ENCODE measurements at regions not wholly inside any gene's neighbourhood (a gene's known extent, or its start where the extent isn't known, plus 50 kb on each side); places are given as distances from the start of the nearest gene placed in this dataset.

- intact Hi-C loops (cut with micrococcal nuclease): no loop called here
- peaks cover 0 to 7% (median under 1%) of the 10 kb centered on the region in 8 donors for H3K9me3 Mint-ChIP-seq
Observed at GRCh38 chr20:22312744-22313346, 271.5 kb downstream of the FOXA2 start.

GRCh38 chr20:22308934-22309333, 275.4 kb downstream of the FOXA2 start:
- Mint-ChIP-seq H3K27ac (no peak overlapping the region), H3K4me3 (no peak overlapping the region), H3K4me1 (no peaks in the 10 kb centered on the region), H3K27me3 (no peaks in the 10 kb centered on the region), H3K36me3 (no peaks in the 10 kb centered on the region), H3K9me3 (peaks cover 0 to 6% (median 1%) of the 10 kb centered on the region in 8 donors)
- no peaks in the 10 kb centered on the region for H3K9me3 ChIP-seq (ENCODE audit: control insufficient read depth in 1 of 2, low read length in 2 of 2)
- ChIA-PET CTCF (ENCODE audit: partially characterized antibody) (no interaction called here), POLR2A (ENCODE audit: partially characterized antibody) (no interaction called here)
- H3K27me3 ChIP-seq (ENCODE audit: insufficient read depth, low read length): no peaks in the 10 kb centered on the region
- H3K27ac ChIP-seq (ENCODE audit: low read depth, low read length): no peak overlapping the region
- no peaks in the 10 kb centered on the region for H3K4me1 ChIP-seq (ENCODE audit: insufficient read depth, low read length)
- DNase-seq: no peak
- intact Hi-C loops (cut with micrococcal nuclease): no loop called here
- no peak overlapping the region for H3K4me3 ChIP-seq (ENCODE audit: low read length in 2 of 2)
- no peaks in the 10 kb centered on the region for H3K36me3 ChIP-seq (ENCODE audit: insufficient read depth, low read length)

More at GRCh38 chr20:22312744-22313346, 271.5 kb downstream of the FOXA2 start:
- Histone ChIP-seq H3K4me3 (ENCODE audit: low read length in 2 of 2) (no peak overlapping the region), H3K9me3 (ENCODE audit: control insufficient read depth in 1 of 2, low read length in 2 of 2) (no peaks in the 10 kb centered on the region), H3K36me3 (ENCODE audit: insufficient read depth, low read length) (no peaks in the 10 kb centered on the region), H3K27ac (ENCODE audit: low read depth, low read length) (no peak overlapping the region), H3K4me1 (ENCODE audit: insufficient read depth, low read length) (no peaks in the 10 kb centered on the region), H3K27me3 (ENCODE audit: insufficient read depth, low read length) (no peaks in the 10 kb centered on the region)
- no peak for DNase-seq
- ChIA-PET POLR2A (ENCODE audit: partially characterized antibody) (no interaction called here), CTCF (ENCODE audit: partially characterized antibody) (no interaction called here)
- H3K36me3 Mint-ChIP-seq: no peaks in the 10 kb centered on the region
- no peak overlapping the region for H3K27ac Mint-ChIP-seq
- no peaks in the 10 kb centered on the region for H3K27me3 Mint-ChIP-seq
- no peak overlapping the region for H3K4me3 Mint-ChIP-seq
- no peaks in the 10 kb centered on the region for H3K4me1 Mint-ChIP-seq

- H3K27me3 Mint-ChIP-seq: no peaks in the 10 kb centered on the region
- no peaks in the 10 kb centered on the region for H3K36me3 Mint-ChIP-seq
- H3K9me3 Mint-ChIP-seq: peaks cover 0 to 6% (median 2%) of the 10 kb centered on the region in 8 donors
- DNase-seq: no peak
- POLR2A ChIA-PET (ENCODE audit: partially characterized antibody): no interaction called here
- no peaks in the 10 kb centered on the region for H3K4me1 ChIP-seq (ENCODE audit: insufficient read depth, low read length)
- no peak overlapping the region for H3K27ac Mint-ChIP-seq
- no peak overlapping the region for H3K4me3 ChIP-seq (ENCODE audit: low read length in 2 of 2)
- no peak overlapping the region for H3K27ac ChIP-seq (ENCODE audit: low read depth, low read length)
- H3K4me1 Mint-ChIP-seq: no peaks in the 10 kb centered on the region
- H3K27me3 ChIP-seq (ENCODE audit: insufficient read depth, low read length): no peaks in the 10 kb centered on the region
- H3K4me3 Mint-ChIP-seq: no peak overlapping the region
- H3K9me3 ChIP-seq (ENCODE audit: control insufficient read depth in 1 of 2, low read length in 2 of 2): no peaks in the 10 kb centered on the region
- intact Hi-C loops (cut with micrococcal nuclease): no loop called here
- no peaks in the 10 kb centered on the region for H3K36me3 ChIP-seq (ENCODE audit: insufficient read depth, low read length)
- CTCF ChIA-PET (ENCODE audit: partially characterized antibody): no interaction called here
Observed at GRCh38 chr20:22307409-22307808, 277.0 kb downstream of the FOXA2 start.

- peaks cover 0 to 13% (median 2%) of the 10 kb centered on the region in 8 donors for H3K9me3 Mint-ChIP-seq
Observed at GRCh38 chr20:22305381-22305780, 279.0 kb downstream of the FOXA2 start.

GRCh38 chr20:22303523-22303922, 280.8 kb downstream of the FOXA2 start:
- intact Hi-C loops (cut with micrococcal nuclease): no loop called here

More at GRCh38 chr20:22305381-22305780, 279.0 kb downstream of the FOXA2 start:
- Mint-ChIP-seq H3K4me1 (no peaks in the 10 kb centered on the region), H3K36me3 (no peaks in the 10 kb centered on the region), H3K27ac (no peak overlapping the region), H3K4me3 (no peak overlapping the region), H3K27me3 (no peaks in the 10 kb centered on the region)
- Histone ChIP-seq H3K27ac (ENCODE audit: low read depth, low read length) (no peak overlapping the region), H3K9me3 (ENCODE audit: control insufficient read depth in 1 of 2, low read length in 2 of 2) (no peaks in the 10 kb centered on the region), H3K4me3 (ENCODE audit: low read length in 2 of 2) (no peak overlapping the region), H3K27me3 (ENCODE audit: insufficient read depth, low read length) (no peaks in the 10 kb centered on the region), H3K36me3 (ENCODE audit: insufficient read depth, low read length) (no peaks in the 10 kb centered on the region), H3K4me1 (ENCODE audit: insufficient read depth, low read length) (no peaks in the 10 kb centered on the region)
- no peak for DNase-seq
- intact Hi-C loops (cut with micrococcal nuclease): no loop called here
- ChIA-PET POLR2A (ENCODE audit: partially characterized antibody) (no interaction called here), CTCF (ENCODE audit: partially characterized antibody) (no interaction called here)

GRCh38 chr20:22302039-22302438, 282.3 kb downstream of the FOXA2 start:
- ChIA-PET CTCF (ENCODE audit: partially characterized antibody) (no interaction called here), POLR2A (ENCODE audit: partially characterized antibody) (no interaction called here)
- H3K36me3 ChIP-seq (ENCODE audit: insufficient read depth, low read length): no peaks in the 10 kb centered on the region
- Mint-ChIP-seq H3K4me3 (no peak overlapping the region), H3K9me3 (peaks cover 0 to 27% (median 10%) of the 10 kb centered on the region in 8 donors), H3K27me3 (no peaks in the 10 kb centered on the region), H3K27ac (no peak overlapping the region), H3K4me1 (no peaks in the 10 kb centered on the region), H3K36me3 (no peaks in the 10 kb centered on the region)
- no peak overlapping the region for H3K27ac ChIP-seq (ENCODE audit: low read depth, low read length)
- H3K27me3 ChIP-seq (ENCODE audit: insufficient read depth, low read length): no peaks in the 10 kb centered on the region
- no peaks in the 10 kb centered on the region for H3K9me3 ChIP-seq (ENCODE audit: control insufficient read depth in 1 of 2, low read length in 2 of 2)
- H3K4me1 ChIP-seq (ENCODE audit: insufficient read depth, low read length): no peaks in the 10 kb centered on the region
- intact Hi-C loops (cut with micrococcal nuclease): no loop called here
- DNase-seq: no peak
- H3K4me3 ChIP-seq (ENCODE audit: low read length in 2 of 2): no peak overlapping the region

More at GRCh38 chr20:22303523-22303922, 280.8 kb downstream of the FOXA2 start:
- Histone ChIP-seq H3K9me3 (ENCODE audit: control insufficient read depth in 1 of 2, low read length in 2 of 2) (no peaks in the 10 kb centered on the region), H3K4me1 (ENCODE audit: insufficient read depth, low read length) (no peaks in the 10 kb centered on the region), H3K27ac (ENCODE audit: low read depth, low read length) (no peak overlapping the region), H3K4me3 (ENCODE audit: low read length in 2 of 2) (no peak overlapping the region), H3K27me3 (ENCODE audit: insufficient read depth, low read length) (no peaks in the 10 kb centered on the region), H3K36me3 (ENCODE audit: insufficient read depth, low read length) (no peaks in the 10 kb centered on the region)
- ChIA-PET POLR2A (ENCODE audit: partially characterized antibody) (no interaction called here), CTCF (ENCODE audit: partially characterized antibody) (no interaction called here)
- H3K27me3 Mint-ChIP-seq: no peaks in the 10 kb centered on the region
- no peaks in the 10 kb centered on the region for H3K36me3 Mint-ChIP-seq
- H3K27ac Mint-ChIP-seq: no peak overlapping the region
- no peak overlapping the region for H3K4me3 Mint-ChIP-seq
- no peak for DNase-seq
- H3K9me3 Mint-ChIP-seq: peaks cover 0 to 21% (median 8%) of the 10 kb centered on the region in 8 donors
- no peaks in the 10 kb centered on the region for H3K4me1 Mint-ChIP-seq

GRCh38 chr20:22293886-22294285, 290.5 kb downstream of the FOXA2 start:
- POLR2A ChIA-PET (ENCODE audit: partially characterized antibody): no interaction called here
- no peak overlapping the region for H3K27ac Mint-ChIP-seq
- no peak for DNase-seq
- Histone ChIP-seq H3K4me3 (ENCODE audit: low read length in 2 of 2) (no peak overlapping the region), H3K36me3 (ENCODE audit: insufficient read depth, low read length) (no peaks in the 10 kb centered on the region), H3K4me1 (ENCODE audit: insufficient read depth, low read length) (no peaks in the 10 kb centered on the region), H3K27ac (ENCODE audit: low read depth, low read length) (no peak overlapping the region), H3K9me3 (ENCODE audit: control insufficient read depth in 1 of 2, low read length in 2 of 2) (no peaks in the 10 kb centered on the region), H3K27me3 (ENCODE audit: insufficient read depth, low read length) (no peaks in the 10 kb centered on the region)
- intact Hi-C loops (cut with micrococcal nuclease): no loop called here
- H3K4me3 Mint-ChIP-seq: no peak overlapping the region
- H3K4me1 Mint-ChIP-seq: no peaks in the 10 kb centered on the region
- no peaks in the 10 kb centered on the region for H3K27me3 Mint-ChIP-seq
- H3K36me3 Mint-ChIP-seq: no peaks in the 10 kb centered on the region
- H3K9me3 Mint-ChIP-seq: peaks cover 0 to 17% (median 14%) of the 10 kb centered on the region in 8 donors
- CTCF ChIA-PET (ENCODE audit: partially characterized antibody): no interaction called here

- no peak overlapping the region for H3K4me3 Mint-ChIP-seq
- no peak overlapping the region for H3K27ac ChIP-seq (ENCODE audit: low read depth, low read length)
- H3K4me3 ChIP-seq (ENCODE audit: low read length in 2 of 2): no peak overlapping the region
- H3K4me1 ChIP-seq (ENCODE audit: insufficient read depth, low read length): no peaks in the 10 kb centered on the region
- H3K9me3 Mint-ChIP-seq: peaks cover 0 to 12% (median 5%) of the 10 kb centered on the region in 8 donors
- H3K36me3 Mint-ChIP-seq: no peaks in the 10 kb centered on the region
- CTCF ChIA-PET (ENCODE audit: partially characterized antibody): no interaction called here
- POLR2A ChIA-PET (ENCODE audit: partially characterized antibody): no interaction called here
- intact Hi-C loops (cut with micrococcal nuclease): no loop called here
- DNase-seq: no peak
- H3K9me3 ChIP-seq (ENCODE audit: control insufficient read depth in 1 of 2, low read length in 2 of 2): no peaks in the 10 kb centered on the region
- H3K36me3 ChIP-seq (ENCODE audit: insufficient read depth, low read length): no peaks in the 10 kb centered on the region
- no peaks in the 10 kb centered on the region for H3K27me3 Mint-ChIP-seq
- H3K27me3 ChIP-seq (ENCODE audit: insufficient read depth, low read length): no peaks in the 10 kb centered on the region
- no peaks in the 10 kb centered on the region for H3K4me1 Mint-ChIP-seq
- H3K27ac Mint-ChIP-seq: no peak overlapping the region
Observed at GRCh38 chr20:22289442-22289841, 294.9 kb downstream of the FOXA2 start.

Data from CD4-positive, alpha-beta memory T cell (primary cell).